ENCODE measurements at regions not wholly inside any gene's neighbourhood (a gene's known extent, or its start where the extent isn't known, plus 50 kb on each side); places are given as distances from the start of the nearest gene placed in this dataset.

GRCh38 chr5:3845230-3845629 lies 249.6 kb downstream of the IRX1 start:
- Histone ChIP-seq H2AFZ (ENCODE audit: low read length) (no peak overlapping the region), H3K18ac (ENCODE audit: insufficient read length, low read depth, low read length) (no peak overlapping the region), H3K14ac (ENCODE audit: insufficient read depth, low read length) (no peak overlapping the region), H2BK15ac (ENCODE audit: low read depth, low read length) (no peak overlapping the region), H2BK20ac (ENCODE audit: low read depth, low read length, poor library complexity, severe bottlenecking) (no peak overlapping the region), H4K91ac (ENCODE audit: insufficient read length, low read depth, low read length) (no peak overlapping the region), H3K9me3 (ENCODE audit: control insufficient read depth, low read depth, low read length) (no peaks in the 10 kb centered on the region), H4K5ac (ENCODE audit: insufficient read length, low read depth, low read length) (no peak overlapping the region), H3K56ac (ENCODE audit: insufficient read length, low read depth, low read length) (no peak overlapping the region), H2AK5ac (ENCODE audit: insufficient read length, low read length) (no peak overlapping the region), H2BK5ac (ENCODE audit: insufficient read length, low read length) (no peak overlapping the region), H3K79me2 (ENCODE audit: insufficient read depth, low read length) (no peaks in the 10 kb centered on the region), H3K23me2 (ENCODE audit: insufficient read length, low read depth, low read length, poor library complexity, severe bottlenecking) (peaks cover 4% of the 10 kb centered on the region), H3K27me3 (ENCODE audit: insufficient read depth, low read length) (no peaks in the 10 kb centered on the region), H3K27ac (ENCODE audit: insufficient read length, low read depth, low read length) (no peak overlapping the region), H3K23ac (ENCODE audit: insufficient read length, low read depth, low read length) (no peak overlapping the region), H3K4me1 (ENCODE audit: insufficient read depth, low read length) (no peaks in the 10 kb centered on the region; the same call in 1 of the 2 replicates), H4K8ac (replicated peaks; ENCODE audit: insufficient read length, low read depth, low read length) (no peak overlapping the region), H2BK120ac (ENCODE audit: low read depth, low read length, poor library complexity, severe bottlenecking) (no peak overlapping the region), H3K4ac (ENCODE audit: low read depth, low read length) (no peak overlapping the region), H4K20me1 (ENCODE audit: control insufficient read depth, insufficient read depth, insufficient read length) (no peaks in the 10 kb centered on the region), H3K4me2 (ENCODE audit: insufficient read depth, insufficient read length, low read length) (no peak overlapping the region), H3K9ac (ENCODE audit: extremely low read depth, insufficient read length, low read length) (no peak overlapping the region), H2BK12ac (ENCODE audit: insufficient read length, low read depth, low read length) (no peak overlapping the region), H3K79me1 (ENCODE audit: insufficient read depth, low read depth, low read length, poor library complexity, severe bottlenecking) (no peaks in the 10 kb centered on the region), H3T11ph (ENCODE audit: low read length) (no peak overlapping the region)
- DNase-seq = no peak
- H3K36me3 Mint-ChIP-seq (ENCODE audit: insufficient read depth in 1 of 3, low read depth in 3 of 3) = 0 out of 7 replicates have a peak, but pooled peaks cover 0 to 7% (median 2%) of the 10 kb centered on the region in 3 experiments
- no peaks in the 10 kb centered on the region; the same call in 1 of the 2 replicates for H3K27me3 Mint-ChIP-seq (ENCODE audit: low read depth)
- H3K4me3 Mint-ChIP-seq = no peak overlapping the region
- H3K4me1 Mint-ChIP-seq = peaks cover 9 to 10% of the 10 kb centered on the region in 2 experiments
- no CpG with 5 or more reads among the region's 5 CpGs for WGBS (ENCODE audit: extremely low coverage, insufficient read length, low lambda C conversion rate)
- TF ChIP-seq, protein P1, sequence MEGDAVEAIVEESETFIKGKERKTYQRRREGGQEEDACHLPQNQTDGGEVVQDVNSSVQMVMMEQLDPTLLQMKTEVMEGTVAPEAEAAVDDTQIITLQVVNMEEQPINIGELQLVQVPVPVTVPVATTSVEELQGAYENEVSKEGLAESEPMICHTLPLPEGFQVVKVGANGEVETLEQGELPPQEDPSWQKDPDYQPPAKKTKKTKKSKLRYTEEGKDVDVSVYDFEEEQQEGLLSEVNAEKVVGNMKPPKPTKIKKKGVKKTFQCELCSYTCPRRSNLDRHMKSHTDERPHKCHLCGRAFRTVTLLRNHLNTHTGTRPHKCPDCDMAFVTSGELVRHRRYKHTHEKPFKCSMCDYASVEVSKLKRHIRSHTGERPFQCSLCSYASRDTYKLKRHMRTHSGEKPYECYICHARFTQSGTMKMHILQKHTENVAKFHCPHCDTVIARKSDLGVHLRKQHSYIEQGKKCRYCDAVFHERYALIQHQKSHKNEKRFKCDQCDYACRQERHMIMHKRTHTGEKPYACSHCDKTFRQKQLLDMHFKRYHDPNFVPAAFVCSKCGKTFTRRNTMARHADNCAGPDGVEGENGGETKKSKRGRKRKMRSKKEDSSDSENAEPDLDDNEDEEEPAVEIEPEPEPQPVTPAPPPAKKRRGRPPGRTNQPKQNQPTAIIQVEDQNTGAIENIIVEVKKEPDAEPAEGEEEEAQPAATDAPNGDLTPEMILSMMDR (conservative IDR thresholded peaks at IDR 0.05) = no peak
- H3K27ac Mint-ChIP-seq = no peak overlapping the region
- H3K9me3 Mint-ChIP-seq = peaks cover 3 to 15% of the 10 kb centered on the region in 2 experiments; a peak in 3 of 5 replicates

Data from H9 (cell line).